Type B pancreatic cell (in vitro differentiated cells): ENCODE measurements at regions not wholly inside any gene's neighbourhood (a gene's known extent, or its start where the extent isn't known, plus 50 kb on each side); places are given as distances from the start of the nearest gene placed in this dataset. TPM values are rescaled to one million over a fixed set of nuclear protein-coding genes. Genes with fewer than 3 reads are reported as not detected.

Experiments
- DNase-seq: peaks from one replicate; pipeline ENCODE4 v3.0.0; 2021; ENCODE audit warnings: mixed read lengths; ENCODE audit not compliant: unreplicated experiment; ENCODE audit errors: extremely low spot score
- H3K27ac Mint-ChIP-seq: 2 replicates; pipeline ENCODE4 v1.8.0; 2021; ENCODE audit warnings: mild to moderate bottlenecking, mixed read lengths
- H3K27me3 Mint-ChIP-seq: 2 replicates; pipeline ENCODE4 v1.8.0; 2021; ENCODE audit warnings: mixed read lengths
- H3K36me3 Mint-ChIP-seq: 2 replicates; pipeline ENCODE4 v1.8.0; 2021; ENCODE audit warnings: mixed read lengths
- H3K4me1 Mint-ChIP-seq: one replicate; pipeline ENCODE4 v1.8.0; 2021; ENCODE audit warnings: mixed read lengths; ENCODE audit not compliant: unreplicated experiment
- H3K4me3 Mint-ChIP-seq: 2 replicates; pipeline ENCODE4 v1.8.0; 2021; ENCODE audit warnings: mild to moderate bottlenecking, mixed read lengths
- H3K9me3 Mint-ChIP-seq: 2 replicates; pipeline ENCODE4 v1.8.0; 2021; ENCODE audit warnings: mixed read lengths
- CTCF ChIP-seq: fragments of 200-600 bp; sonication (generic); conservative IDR thresholded peaks from 2 replicates; pipeline ENCODE4 v1.5.0; 2021; ENCODE audit warnings: antibody characterized with exemption, mild to moderate bottlenecking
- microRNA-seq: library from miRNA; unstranded; fragments of <30 nt; microRNA quantifications from one replicate; pipeline ENCODE4, GENCODE V29; 2020

DNA sequence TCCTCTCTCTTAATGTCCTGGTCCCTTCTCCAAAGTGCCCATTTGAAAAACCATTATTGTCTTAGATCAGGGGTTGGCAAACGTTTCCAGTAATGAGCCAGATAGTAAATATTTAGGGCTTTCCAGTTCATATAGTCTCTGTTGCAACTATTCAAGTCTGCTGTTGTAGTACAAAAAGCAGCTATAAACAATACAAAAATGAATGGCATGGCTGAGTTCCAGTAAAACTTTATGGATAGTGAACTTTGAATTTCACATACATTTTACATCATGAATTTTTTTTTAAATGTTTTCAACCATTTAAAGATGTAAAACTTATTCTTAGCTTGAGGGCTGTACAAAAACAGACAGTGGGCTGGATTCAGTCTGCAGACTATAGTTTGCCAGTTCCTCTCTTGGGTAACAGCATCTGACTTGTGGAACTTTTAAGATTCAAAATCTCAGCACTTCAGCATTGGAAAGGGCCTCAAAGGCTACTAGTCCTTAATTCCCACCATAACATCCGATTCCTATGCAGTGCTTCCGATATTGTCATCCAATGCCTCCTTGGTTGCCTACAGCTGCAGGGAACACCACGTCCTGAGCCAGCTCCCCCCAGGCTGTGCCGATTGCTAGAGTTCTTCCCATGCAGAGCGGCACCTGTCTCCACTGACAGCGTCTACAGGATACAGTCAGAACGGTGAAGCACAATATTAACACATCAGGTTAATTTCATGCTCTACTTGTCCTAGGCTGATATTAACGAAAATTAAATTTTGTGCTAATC lies 65.6 kb upstream of the E2F8 start:
- no peak for DNase-seq
- no peaks in the 10 kb centered on the region for H3K36me3 Mint-ChIP-seq
- no peaks in the 10 kb centered on the region for H3K9me3 Mint-ChIP-seq
- H3K4me3 Mint-ChIP-seq: no peak overlapping the region
- no peaks in the 10 kb centered on the region for H3K4me1 Mint-ChIP-seq
- H3K27me3 Mint-ChIP-seq: peaks cover 11% of the 10 kb centered on the region
- no peak for TF ChIP-seq CTCF
- no peak overlapping the region for H3K27ac Mint-ChIP-seq

GRCh38 chr11:19301361-19301760 lies 60.6 kb upstream of the E2F8 start:
- TF ChIP-seq CTCF: no peak
- H3K4me3 Mint-ChIP-seq: no peak overlapping the region
- no peak overlapping the region for H3K27ac Mint-ChIP-seq
- H3K9me3 Mint-ChIP-seq: no peaks in the 10 kb centered on the region
- H3K36me3 Mint-ChIP-seq: no peaks in the 10 kb centered on the region
- DNase-seq: no peak
- peaks cover 21% of the 10 kb centered on the region for H3K27me3 Mint-ChIP-seq
- peaks cover 8% of the 10 kb centered on the region for H3K4me1 Mint-ChIP-seq

DNA sequence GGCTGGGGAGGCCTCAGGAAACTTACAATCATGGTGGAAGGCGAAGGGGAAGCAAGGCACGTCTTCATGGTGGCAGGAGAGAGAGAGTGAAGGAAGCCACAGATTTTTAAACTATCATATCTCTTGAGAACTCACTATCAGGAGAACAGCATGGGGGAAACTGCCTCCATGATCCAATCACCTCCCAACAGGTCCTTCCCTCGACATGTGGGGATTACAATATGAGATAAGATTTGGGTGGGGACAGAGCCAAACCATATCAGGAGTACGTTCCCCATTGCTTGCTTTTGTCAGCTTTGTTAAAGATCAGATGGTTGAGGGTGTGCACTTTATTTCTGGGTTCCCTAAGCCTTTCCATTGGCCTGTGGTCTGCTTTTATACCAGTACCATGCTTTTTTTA lies 53.7 kb upstream of the E2F8 start:
- no peaks in the 10 kb centered on the region for H3K36me3 Mint-ChIP-seq
- H3K4me1 Mint-ChIP-seq: peaks cover 11% of the 10 kb centered on the region
- DNase-seq: no peak
- peaks cover 36% of the 10 kb centered on the region for H3K27me3 Mint-ChIP-seq
- H3K4me3 Mint-ChIP-seq: no peak overlapping the region
- no peak overlapping the region for H3K27ac Mint-ChIP-seq
- no peaks in the 10 kb centered on the region for H3K9me3 Mint-ChIP-seq
- TF ChIP-seq CTCF: no peak

DNA sequence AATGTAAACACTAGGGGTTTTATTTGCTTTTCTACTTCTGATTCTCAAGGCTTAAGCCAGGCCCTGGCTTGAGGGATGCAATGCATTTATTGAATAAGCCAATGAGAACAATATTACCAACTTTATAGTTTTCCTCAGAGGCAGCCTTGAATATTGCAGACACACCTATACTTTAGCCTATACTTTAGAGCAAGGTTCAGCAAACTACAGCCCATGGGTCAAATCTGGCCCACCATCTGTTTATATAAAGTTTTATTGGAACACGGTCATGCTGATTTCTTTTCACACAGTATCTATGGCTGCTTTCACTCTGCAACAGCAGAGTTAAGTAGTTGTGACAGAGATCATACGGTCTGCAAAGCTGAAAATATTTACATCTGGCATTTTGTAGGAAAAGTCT lies 50.3 kb upstream of the E2F8 start:
- Mint-ChIP-seq H3K4me3 (no peak overlapping the region), H3K4me1 (no peaks in the 10 kb centered on the region), H3K27me3 (peaks cover 21% of the 10 kb centered on the region), H3K9me3 (no peaks in the 10 kb centered on the region), H3K27ac (no peak overlapping the region), H3K36me3 (no peaks in the 10 kb centered on the region)
- no peak for DNase-seq
- TF ChIP-seq CTCF: no peak

Small RNA genes in the stretch of these regions (microRNA-seq; reads per million reads assigned to microRNA genes)
- gene MIR4486: not detected
